Activated B cell treated with CpG ODN at 0.5 μM for 24 hours (primary cell): ENCODE measurements at regions not wholly inside any gene's neighbourhood (a gene's known extent, or its start where the extent isn't known, plus 50 kb on each side); places are given as distances from the start of the nearest gene placed in this dataset.
"Not testable (repeated sequence)": the region's sequence is repeated elsewhere in the genome, so short reads cannot be mapped to it uniquely, and the experiment has no call there.

Experiments used
- ATAC-seq: fragments of 200-7000 bp; cut with Tn5 transposase; one replicate; pipeline ENCODE4 v1.10.0; 2021; ENCODE audit warnings: low read depth, mild to moderate bottlenecking, moderate library complexity
- CTCF ChIA-PET: fragments of 350-600 bp; sonication (Branson Sonifier 250); formaldehyde crosslinking; loops from one replicate; lab custom pipeline; 2021; ENCODE audit warnings: antibody characterized with exemption; lab: Charles Lee
- POLR2A ChIA-PET: fragments of 350-600 bp; sonication (Branson Sonifier 250); formaldehyde crosslinking; loops from one replicate; lab custom pipeline; 2021; ENCODE audit warnings: antibody characterized with exemption; lab: Charles Lee
- DNase-seq: peaks from one replicate; pipeline ENCODE4 v3.0.0; 2022
- H3K27ac Mint-ChIP-seq: one replicate; pipeline ENCODE4 v1.8.0; 2020; ENCODE audit warnings: mixed read lengths
- H3K27me3 Mint-ChIP-seq: one replicate; pipeline ENCODE4 v1.8.0; 2021; ENCODE audit warnings: mixed read lengths
- H3K36me3 Mint-ChIP-seq: one replicate; pipeline ENCODE4 v1.8.0; 2021; ENCODE audit warnings: low read depth, mixed read lengths
- H3K4me1 Mint-ChIP-seq: one replicate; pipeline ENCODE4 v1.8.0; 2021; ENCODE audit warnings: mixed read lengths
- H3K4me3 Mint-ChIP-seq: one replicate; pipeline ENCODE4 v1.8.0; 2020; ENCODE audit warnings: mild to moderate bottlenecking, mixed read lengths
- H3K9me3 Mint-ChIP-seq: one replicate; pipeline ENCODE4 v1.8.0; 2020; ENCODE audit warnings: mixed read lengths
- CTCF ChIP-seq: fragments of 200-600 bp; IDR thresholded peaks from one replicate; pipeline ENCODE4 v1.8.0; 2022; ENCODE audit warnings: antibody characterized with exemption, mild to moderate bottlenecking
- intact Hi-C: fragments of 100-400 bp; cut with micrococcal nuclease; formaldehyde crosslinking; loops from one replicate; pipeline ENCODE4 v1.15.1; 2024

DNA sequence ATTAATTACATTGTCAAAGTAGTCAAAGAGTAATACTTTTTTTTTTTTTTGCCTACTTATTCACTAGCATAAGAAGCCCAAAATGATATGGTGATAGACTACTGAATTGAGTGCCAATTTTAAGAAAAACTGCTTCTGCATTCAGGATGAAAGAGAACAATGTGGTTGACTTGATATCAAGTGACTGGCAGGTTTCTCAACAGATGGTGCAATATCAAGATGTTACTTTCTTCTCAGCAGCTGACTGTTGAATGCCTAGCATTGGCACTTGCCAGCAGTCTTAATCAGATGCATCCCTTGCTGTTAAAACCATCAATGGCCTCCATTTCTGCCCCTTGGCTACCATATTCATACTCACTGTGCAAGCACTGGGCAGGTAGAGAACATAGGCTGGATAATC lies 863.2 kb downstream of the GBE1 start:
- Mint-ChIP-seq H3K27ac (no peak overlapping the region), H3K27me3 (no peaks in the 10 kb centered on the region), H3K4me3 (no peak overlapping the region), H3K36me3 (no peaks in the 10 kb centered on the region), H3K4me1 (no peaks in the 10 kb centered on the region), H3K9me3 (peaks cover 6% of the 10 kb centered on the region)
- no peak for ATAC-seq
- intact Hi-C loops: no loop called here
- CTCF ChIA-PET: no interaction called here
- POLR2A ChIA-PET: no interaction called here
- no peak for TF ChIP-seq CTCF
- DNase-seq: no peak

DNA sequence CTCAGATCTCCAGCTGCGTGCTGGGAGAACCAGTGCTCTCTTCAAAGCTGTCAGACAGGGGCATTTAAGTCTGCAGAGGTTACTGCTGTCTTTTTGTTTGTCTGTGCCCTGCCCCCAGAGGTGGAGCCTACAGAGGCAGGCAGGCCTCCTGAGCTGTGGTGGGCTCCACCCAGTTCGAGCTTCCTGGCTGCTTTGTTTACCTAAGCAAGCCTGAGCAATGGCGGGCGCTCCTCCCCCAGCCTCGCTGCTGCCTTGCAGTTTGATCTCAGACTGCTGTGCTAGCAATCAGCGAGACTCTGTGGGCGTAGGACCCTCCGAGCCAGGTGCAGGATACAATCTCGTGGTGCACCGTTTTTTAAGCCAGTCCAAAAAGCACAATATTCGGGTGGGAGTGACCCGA lies 864.4 kb downstream of the GBE1 start:
- H3K27ac Mint-ChIP-seq, H3K4me1 Mint-ChIP-seq, POLR2A ChIA-PET, ATAC-seq, H3K4me3 Mint-ChIP-seq, CTCF ChIA-PET, H3K36me3 Mint-ChIP-seq, H3K27me3 Mint-ChIP-seq, intact Hi-C loops, H3K9me3 Mint-ChIP-seq, DNase-seq: not testable (repeated sequence)

DNA sequence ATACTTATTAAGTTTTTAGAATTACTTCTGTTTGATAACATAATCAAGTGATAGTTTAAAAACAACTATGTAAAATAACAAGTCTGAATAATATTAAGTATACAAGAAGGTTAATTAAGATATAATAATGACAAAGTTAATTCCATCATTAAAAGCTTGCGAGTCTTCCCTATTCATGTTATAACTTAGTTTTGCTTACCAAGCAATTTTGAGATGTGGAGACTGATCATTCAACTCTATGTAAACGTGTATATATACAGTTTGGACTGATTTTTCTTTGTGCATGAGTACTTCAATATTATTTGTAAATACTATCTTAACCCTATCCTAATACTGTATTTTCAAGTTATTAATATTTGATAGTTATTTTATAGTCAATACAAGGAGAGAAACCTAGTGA lies 870.9 kb downstream of the GBE1 start:
- no peaks in the 10 kb centered on the region for H3K36me3 Mint-ChIP-seq
- no peaks in the 10 kb centered on the region for H3K27me3 Mint-ChIP-seq
- no peak overlapping the region for H3K27ac Mint-ChIP-seq
- ChIA-PET POLR2A (no interaction called here), CTCF (no interaction called here)
- H3K9me3 Mint-ChIP-seq: peaks cover 10% of the 10 kb centered on the region
- no peak for TF ChIP-seq CTCF
- DNase-seq: no peak
- no peak for ATAC-seq
- no peak overlapping the region for H3K4me3 Mint-ChIP-seq
- H3K4me1 Mint-ChIP-seq: no peaks in the 10 kb centered on the region
- intact Hi-C loops: no loop called here

GRCh38 chr3:80889535-80889934 lies 871.9 kb downstream of the GBE1 start:
- no peaks in the 10 kb centered on the region for H3K27me3 Mint-ChIP-seq
- DNase-seq: no peak
- no peaks in the 10 kb centered on the region for H3K4me1 Mint-ChIP-seq
- intact Hi-C loops: no loop called here
- H3K4me3 Mint-ChIP-seq: no peak overlapping the region
- no peak for TF ChIP-seq CTCF
- ChIA-PET POLR2A (no interaction called here), CTCF (no interaction called here)
- ATAC-seq: no peak
- no peaks in the 10 kb centered on the region for H3K36me3 Mint-ChIP-seq
- no peak overlapping the region for H3K27ac Mint-ChIP-seq
- peaks cover 10% of the 10 kb centered on the region for H3K9me3 Mint-ChIP-seq

DNA sequence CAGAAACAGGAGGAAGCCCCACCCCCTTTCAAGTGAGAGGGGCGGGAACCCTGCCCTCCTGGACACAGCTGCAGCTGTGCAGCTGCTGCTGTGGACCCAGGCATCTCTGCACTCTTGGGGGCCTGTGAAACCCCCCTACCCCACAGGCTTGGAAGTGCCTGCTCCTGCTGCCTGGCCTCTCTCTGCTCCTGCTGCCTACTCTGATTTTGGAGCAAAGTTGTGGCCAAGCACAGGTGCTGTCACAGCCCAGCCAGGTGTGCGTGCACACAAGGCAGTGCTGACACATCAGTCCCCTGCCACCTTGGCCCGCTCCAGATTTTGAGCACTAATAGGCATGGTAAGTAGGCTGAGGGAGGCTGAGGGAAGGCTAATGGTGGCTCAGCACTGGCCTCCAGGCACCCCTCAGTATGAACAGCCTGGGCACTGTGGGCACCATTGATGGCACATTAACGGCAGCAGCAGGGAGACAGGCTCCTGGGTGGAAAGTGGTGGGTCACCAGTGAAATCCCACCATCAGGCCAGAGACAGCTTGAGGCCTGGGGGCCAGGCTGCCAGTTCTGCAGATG lies 890.9 kb downstream of the GBE1 start:
- intact Hi-C loops: no loop called here
- H3K4me3 Mint-ChIP-seq: no peak overlapping the region
- TF ChIP-seq CTCF: no peak
- H3K4me1 Mint-ChIP-seq: no peaks in the 10 kb centered on the region
- ChIA-PET POLR2A (no interaction called here), CTCF (no interaction called here)
- ATAC-seq (no peak), DNase-seq (no peak)
- no peaks in the 10 kb centered on the region for H3K36me3 Mint-ChIP-seq
- no peaks in the 10 kb centered on the region for H3K27me3 Mint-ChIP-seq
- peaks cover 10% of the 10 kb centered on the region for H3K9me3 Mint-ChIP-seq
- no peak overlapping the region for H3K27ac Mint-ChIP-seq

DNA sequence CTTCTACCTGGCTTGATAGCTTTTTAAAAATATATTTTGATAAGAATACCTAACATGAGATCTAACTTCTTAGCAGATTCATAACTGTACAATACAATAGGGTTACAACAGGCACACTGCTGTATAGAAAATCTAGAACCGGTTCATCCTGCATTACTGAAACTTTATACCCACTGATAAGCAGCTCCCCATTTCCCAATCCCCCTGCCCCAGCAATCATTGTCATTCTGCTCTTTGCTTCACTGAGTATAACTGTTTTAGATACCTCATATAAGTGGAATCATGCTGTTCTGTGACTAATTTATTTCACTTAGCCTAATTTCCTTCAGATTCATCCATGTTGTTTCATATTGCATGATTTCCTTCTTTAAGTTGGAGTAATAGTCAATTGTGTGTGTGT lies 906.0 kb downstream of the GBE1 start:
- no peak for TF ChIP-seq CTCF
- peaks cover 3% of the 10 kb centered on the region for H3K9me3 Mint-ChIP-seq
- CTCF ChIA-PET: no interaction called here
- H3K4me1 Mint-ChIP-seq: no peaks in the 10 kb centered on the region
- no peaks in the 10 kb centered on the region for H3K27me3 Mint-ChIP-seq
- POLR2A ChIA-PET: no interaction called here
- intact Hi-C loops: no loop called here
- ATAC-seq (no peak), DNase-seq (no peak)
- no peak overlapping the region for H3K27ac Mint-ChIP-seq
- H3K4me3 Mint-ChIP-seq: no peak overlapping the region
- no peaks in the 10 kb centered on the region for H3K36me3 Mint-ChIP-seq
